ENCODE measurements at regions not wholly inside any gene's neighbourhood (a gene's known extent, or its start where the extent isn't known, plus 50 kb on each side); places are given as distances from the start of the nearest gene placed in this dataset.

DNA sequence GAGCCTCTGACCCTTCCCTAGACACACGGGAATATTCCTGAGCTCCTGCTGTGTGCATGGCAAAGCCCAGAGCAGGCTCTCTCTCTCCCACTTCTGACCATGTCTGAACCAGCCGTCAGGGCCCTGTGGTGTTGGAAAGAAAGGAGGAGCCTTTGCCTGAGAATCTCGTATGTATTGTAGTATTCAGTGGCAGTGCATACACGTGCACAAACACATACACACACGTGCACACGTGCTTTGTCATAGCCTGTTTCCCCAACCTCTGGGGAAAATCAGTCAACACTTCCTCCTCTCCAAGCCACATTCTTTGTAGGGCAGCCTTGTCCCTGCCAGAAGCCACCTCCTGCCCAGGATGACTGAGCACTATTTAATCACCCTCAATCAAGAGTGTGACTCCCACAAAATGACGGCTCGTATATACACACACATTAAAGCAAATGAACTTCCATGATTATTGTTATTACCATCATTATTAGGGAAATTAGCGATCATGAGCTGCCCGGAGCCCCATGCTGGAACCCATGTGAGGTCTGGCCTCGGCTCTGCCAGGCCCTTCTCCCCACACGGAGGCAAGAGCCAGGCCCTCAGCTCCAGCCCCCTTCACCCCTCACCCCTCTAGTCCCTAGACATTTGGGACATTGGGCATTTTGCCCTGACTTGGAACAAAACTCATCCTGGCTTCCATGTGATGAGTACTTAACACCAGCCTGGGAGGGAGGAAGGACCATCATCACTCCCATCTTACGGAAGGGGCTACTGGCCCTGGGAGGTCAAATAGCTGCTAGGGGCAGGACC is 331.9 kb downstream of the NPHP4 start:
- no peak for DNase-seq (ENCODE audit: low read depth in 3 of 3)

DNA sequence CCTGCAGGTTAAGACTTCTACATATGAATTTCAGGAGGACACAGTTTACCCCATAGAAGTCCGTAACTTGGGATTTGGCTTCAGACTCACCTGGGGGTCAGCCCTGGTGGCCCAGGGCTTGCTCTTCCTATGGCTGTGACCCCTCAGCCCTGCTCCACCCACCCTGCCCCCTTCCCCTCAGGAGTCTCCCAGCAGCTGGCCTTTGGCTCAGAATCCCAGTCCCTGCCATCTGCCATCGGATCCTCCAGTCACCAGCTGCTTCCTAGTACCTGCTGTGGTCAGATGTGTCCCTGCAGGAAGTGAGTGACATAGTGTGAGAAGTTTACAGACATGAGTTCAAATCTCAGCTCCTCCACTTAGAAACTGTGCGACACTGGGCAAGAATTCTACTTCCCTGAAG is 332.6 kb downstream of the NPHP4 start:
- DNase-seq (ENCODE audit: low read depth in 3 of 3), result no peak

- no peak for DNase-seq (ENCODE audit: low read depth in 3 of 3)
Measured at GRCh38 chr1:5658340-5659316, 333.6 kb downstream of the NPHP4 start.

DNA sequence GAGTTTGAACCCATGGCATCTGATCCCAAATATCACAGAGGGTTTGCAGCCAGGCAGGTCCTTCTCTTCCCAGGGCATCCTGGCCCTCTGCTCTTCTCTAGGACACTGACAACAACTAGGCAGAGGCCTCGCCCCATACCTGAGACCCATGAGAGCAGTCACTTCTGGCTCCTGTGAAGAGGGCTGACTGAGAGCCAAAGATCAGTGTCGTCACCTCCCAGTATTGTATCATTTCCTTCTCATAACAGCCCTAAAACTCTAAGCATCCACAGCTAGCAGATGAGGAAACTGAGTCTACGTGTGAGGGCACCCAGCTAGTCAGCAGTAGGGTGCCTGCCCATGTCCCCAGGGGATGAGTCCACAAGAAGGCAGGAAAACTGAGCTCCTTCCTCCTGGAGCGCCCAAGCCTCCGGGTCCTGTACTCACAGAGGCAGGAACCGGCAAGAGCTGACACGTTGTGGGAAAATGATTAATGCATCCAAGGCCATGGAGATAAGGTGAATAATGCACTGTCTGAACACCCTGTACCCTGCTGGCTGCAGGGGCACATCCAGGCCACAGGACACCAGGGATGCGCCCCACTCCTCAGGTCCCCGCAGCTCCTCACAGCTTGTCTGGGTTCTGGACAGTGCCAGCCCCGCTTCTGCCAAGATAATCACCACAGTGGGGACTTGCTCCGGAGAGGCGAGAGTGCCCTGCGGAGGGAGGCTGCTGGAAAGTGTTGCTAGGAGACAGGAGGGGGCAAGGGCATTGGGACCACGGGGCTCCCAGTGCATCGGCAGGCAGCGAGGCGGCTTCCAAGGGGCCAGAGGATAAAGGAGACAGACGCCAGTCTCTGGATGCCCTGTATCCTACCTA is 340.0 kb downstream of the NPHP4 start:
- DNase-seq (ENCODE audit: low read depth in 3 of 3), result no peak

GRCh38 chr1:5651473-5651872 is 340.8 kb downstream of the NPHP4 start:
- DNase-seq (ENCODE audit: low read depth in 3 of 3), result no peak

DNA sequence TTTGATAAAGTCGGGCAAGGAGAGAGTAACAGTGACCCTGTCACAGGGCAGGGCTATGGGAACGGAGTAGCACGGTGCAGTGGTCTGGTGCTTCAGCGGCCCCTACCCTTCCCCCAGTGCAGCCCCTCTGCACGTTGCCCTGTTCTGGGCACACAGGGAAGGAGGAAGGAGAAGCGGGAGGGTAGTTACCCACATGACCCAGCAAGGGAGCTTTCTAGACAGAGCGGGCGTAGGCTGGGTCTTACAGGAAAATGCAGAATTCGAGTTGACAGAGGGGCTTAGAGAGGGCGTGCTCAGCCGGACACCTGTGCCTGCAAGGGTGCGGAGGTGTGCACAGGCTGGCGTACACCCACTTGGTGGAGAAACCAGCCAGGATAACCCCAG is 341.2 kb downstream of the NPHP4 start:
- DNase-seq (ENCODE audit: low read depth in 3 of 3), result no peak

GRCh38 chr1:5650283-5651026 is 341.8 kb downstream of the NPHP4 start:
- DNase-seq (ENCODE audit: low read depth in 3 of 3), result no peak

GRCh38 chr1:5649795-5650194 is 342.4 kb downstream of the NPHP4 start:
- no peak for DNase-seq (ENCODE audit: low read depth in 3 of 3)

GRCh38 chr1:5649166-5649551 is 343.1 kb downstream of the NPHP4 start:
- DNase-seq (ENCODE audit: low read depth in 3 of 3), result no peak

DNA sequence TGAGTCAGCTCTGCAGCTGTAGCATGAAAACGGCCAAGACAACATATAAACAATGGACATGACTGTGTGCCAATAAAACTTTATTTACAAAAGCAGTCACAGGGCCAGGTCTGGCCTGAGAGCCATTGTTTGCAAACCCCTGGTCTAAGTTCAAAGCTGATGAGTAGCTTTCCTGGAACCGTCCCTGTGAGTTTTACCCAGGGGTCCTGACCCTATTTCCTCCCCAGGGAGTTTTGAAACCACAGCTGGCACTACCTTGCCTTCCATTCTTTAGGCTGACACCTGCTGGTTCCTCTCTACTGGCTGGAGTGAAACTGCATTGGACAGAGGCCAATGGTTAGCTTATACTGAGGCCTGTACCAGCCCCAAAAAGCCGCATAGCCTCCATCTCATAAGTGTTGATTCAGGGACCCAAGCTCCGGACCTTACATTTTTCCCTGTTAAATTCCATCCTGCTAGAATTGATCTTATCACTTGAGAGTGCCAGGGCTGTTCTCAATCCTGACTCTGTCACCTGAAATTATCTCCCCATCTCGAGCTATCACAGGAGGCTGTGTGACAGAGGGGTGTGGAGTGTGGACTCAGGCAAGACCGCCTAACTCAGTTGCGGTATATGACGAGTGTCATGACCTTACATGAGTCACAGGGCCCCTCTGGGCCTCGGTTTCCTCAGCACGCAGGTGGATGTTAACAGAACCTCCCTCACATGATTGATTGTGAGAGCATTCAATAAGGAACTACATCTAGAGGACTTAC is 343.6 kb downstream of the NPHP4 start:
- DNase-seq (ENCODE audit: low read depth in 3 of 3), result no peak

- no peak for DNase-seq (ENCODE audit: low read depth in 3 of 3)
Measured at GRCh38 chr1:5647234-5647633, 345.0 kb downstream of the NPHP4 start.

GRCh38 chr1:5646486-5647149 is 345.6 kb downstream of the NPHP4 start:
- DNase-seq (ENCODE audit: low read depth in 3 of 3), result no peak

- DNase-seq (ENCODE audit: low read depth in 3 of 3), result no peak
Measured at GRCh38 chr1:5645929-5646328, 346.3 kb downstream of the NPHP4 start.

- DNase-seq (ENCODE audit: low read depth in 3 of 3), result no peak
Measured at GRCh38 chr1:5645135-5645399, 347.2 kb downstream of the NPHP4 start.

DNA sequence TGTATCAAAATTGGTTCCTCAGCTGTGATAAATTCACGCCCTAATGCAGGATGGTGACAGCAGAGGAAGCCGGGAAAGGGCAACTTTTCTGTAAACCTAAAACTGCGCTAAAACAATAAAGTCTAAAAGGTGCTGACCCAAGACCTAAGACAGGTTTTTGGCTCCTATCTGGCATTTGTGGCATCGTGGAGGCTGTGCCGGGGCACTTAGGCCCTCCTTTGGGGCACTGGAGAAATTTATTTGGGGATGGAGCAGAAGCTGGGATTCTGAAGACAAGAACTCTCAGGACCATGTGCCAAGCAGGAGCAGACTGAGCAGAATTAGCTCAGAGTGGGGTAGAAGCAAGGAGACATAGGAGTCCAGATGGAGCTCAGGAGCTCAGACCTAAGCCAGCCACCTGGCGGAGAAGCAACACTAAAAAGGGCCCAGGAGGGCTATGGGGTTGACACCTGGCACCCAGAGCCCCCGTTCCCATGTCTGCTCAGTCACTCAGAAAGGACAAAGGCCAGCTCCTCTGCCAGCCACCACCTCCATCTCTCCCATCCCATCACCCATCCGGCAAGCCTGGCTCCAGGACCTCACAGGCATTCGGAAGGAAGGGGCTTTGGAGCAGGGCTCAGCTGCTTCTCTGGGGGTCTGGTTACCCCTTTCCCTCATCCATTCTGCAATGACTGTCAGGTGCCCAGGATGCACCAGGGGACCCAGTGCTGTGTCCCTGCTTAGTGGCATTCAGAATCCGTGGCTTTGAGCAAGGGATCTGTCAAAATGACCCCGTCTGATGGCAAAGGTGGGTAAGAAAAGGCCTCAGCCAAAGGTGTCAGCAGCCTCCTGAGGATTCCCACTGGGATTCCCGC is 347.7 kb downstream of the NPHP4 start:
- DNase-seq (ENCODE audit: low read depth in 3 of 3), result no peak

GRCh38 chr1:5643360-5644107 is 348.7 kb downstream of the NPHP4 start:
- DNase-seq (ENCODE audit: low read depth in 3 of 3), result no peak

DNA sequence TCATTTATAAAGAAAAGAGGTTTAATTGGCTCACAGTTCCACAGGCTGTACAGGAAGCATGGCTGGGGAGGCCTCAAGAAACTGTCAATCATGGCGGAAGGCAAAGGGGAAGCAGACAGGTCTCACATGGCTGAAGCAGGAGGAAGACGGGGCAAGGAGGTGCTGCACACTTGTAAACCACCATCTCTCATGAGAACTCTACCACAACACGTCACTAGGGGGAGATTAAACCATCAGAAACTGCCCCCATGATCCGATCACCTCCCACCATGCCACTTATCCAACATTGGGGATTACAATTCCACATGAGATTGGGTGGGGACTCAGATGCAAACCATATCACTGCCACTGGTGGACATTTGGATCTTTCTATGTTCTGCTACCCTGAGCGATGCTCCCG is 351.4 kb downstream of the NPHP4 start:
- DNase-seq (ENCODE audit: low read depth in 3 of 3), result no peak

GRCh38 chr1:5639106-5639722 is 353.0 kb downstream of the NPHP4 start:
- DNase-seq (ENCODE audit: low read depth in 3 of 3), result no peak
